ENCODE measurements at regions not wholly inside any gene's neighbourhood (a gene's known extent, or its start where the extent isn't known, plus 50 kb on each side); places are given as distances from the start of the nearest gene placed in this dataset.

- Histone ChIP-seq H3K36me3 (no peaks in the 10 kb centered on the region), H3K4me3 (no peak overlapping the region), H3K9me3 (no peaks in the 10 kb centered on the region), H3K27ac (no peak overlapping the region), H3K27me3 (no peaks in the 10 kb centered on the region), H3K4me1 (peaks cover 18 to 50% (median 38%) of the 10 kb centered on the region in 3 donors)
- no peak for TF ChIP-seq CTCF (IDR thresholded peaks at IDR 0.05)
- DNase-seq: no peak
- no peak for ATAC-seq
- WGBS, 2 donors: 98 to 100% methylated on average over 1 of the region's 1 CpG
- intact Hi-C loops (cut with DNase I): no loop called here
- no peak for FAIRE-seq
Measured at GRCh38 chr6:12367412-12367811, 77.3 kb downstream of the EDN1 start.

- Histone ChIP-seq H3K4me3 (no peak overlapping the region), H3K9me3 (no peaks in the 10 kb centered on the region), H3K36me3 (no peaks in the 10 kb centered on the region), H3K4me1 (peaks cover 9 to 34% (median 23%) of the 10 kb centered on the region in 3 donors), H3K27me3 (no peaks in the 10 kb centered on the region), H3K27ac (no peak overlapping the region)
- DNase-seq: no peak
- intact Hi-C loops (cut with DNase I): no loop called here
- 93 to 98% methylated on average over 1 of the region's 1 CpG for WGBS, 2 donors
- no peak for ATAC-seq
- FAIRE-seq: no peak
- TF ChIP-seq CTCF (IDR thresholded peaks at IDR 0.05): no peak
Measured at GRCh38 chr6:12369355-12369754, 79.2 kb downstream of the EDN1 start.

- intact Hi-C loops (cut with DNase I): no loop called here
- Histone ChIP-seq H3K27me3 (no peaks in the 10 kb centered on the region), H3K4me1 (peaks cover 9 to 29% (median 20%) of the 10 kb centered on the region in 3 donors), H3K9me3 (no peaks in the 10 kb centered on the region), H3K27ac (no peak overlapping the region), H3K36me3 (no peaks in the 10 kb centered on the region), H3K4me3 (no peak overlapping the region)
- FAIRE-seq: no peak
- no peak for DNase-seq
- ATAC-seq: no peak
- no peak for TF ChIP-seq CTCF (IDR thresholded peaks at IDR 0.05)
- WGBS, 2 donors: 90% methylated on average over 11 of the region's 11 CpGs
Measured at GRCh38 chr6:12369781-12370262, 79.7 kb downstream of the EDN1 start.

GRCh38 chr6:12371151-12371550 lies 81.0 kb downstream of the EDN1 start:
- H3K4me1 ChIP-seq: peaks cover 9 to 18% (median 9%) of the 10 kb centered on the region in 3 donors
- H3K36me3 ChIP-seq: no peaks in the 10 kb centered on the region
- DNase-seq (no peak), ATAC-seq (peak in 1 of 4 donors; percentile 12), FAIRE-seq (no peak)
- no peak for TF ChIP-seq CTCF (IDR thresholded peaks at IDR 0.05)
- intact Hi-C loops (cut with DNase I): no loop called here
- H3K27me3 ChIP-seq: no peaks in the 10 kb centered on the region
- no peaks in the 10 kb centered on the region for H3K9me3 ChIP-seq
- peak overlapping the region in 2 of 4 donors; percentile 58 to 60 for H3K27ac ChIP-seq
- no peak overlapping the region for H3K4me3 ChIP-seq
- 78 to 82% methylated on average over 1 of the region's 1 CpG for WGBS, 2 donors

GRCh38 chr6:12371641-12372146 lies 81.5 kb downstream of the EDN1 start:
- Histone ChIP-seq H3K27me3 (no peaks in the 10 kb centered on the region), H3K36me3 (no peaks in the 10 kb centered on the region), H3K27ac (peak overlapping the region in 2 of 4 donors; percentile 58 to 60), H3K9me3 (no peaks in the 10 kb centered on the region), H3K4me1 (peaks cover 8 to 16% (median 9%) of the 10 kb centered on the region in 3 donors), H3K4me3 (no peak overlapping the region)
- TF ChIP-seq CTCF (IDR thresholded peaks at IDR 0.05): no peak
- peak in 1 of 6 donors; percentile 6 for DNase-seq
- 7 to 12% methylated on average over 3 of the region's 3 CpGs for WGBS, 2 donors
- FAIRE-seq: no peak
- intact Hi-C loops (cut with DNase I): no loop called here
- peak; percentile 89 to 96 (median 95) for ATAC-seq

Data from pancreas (tissue), 10 donors.